GM23338 (cell line): ENCODE measurements at regions not wholly inside any gene's neighbourhood (a gene's known extent, or its start where the extent isn't known, plus 50 kb on each side); places are given as distances from the start of the nearest gene placed in this dataset.
A peak's percentile ranks its signal among the peaks of the same experiment; 100 is the strongest.

ENCODE experiments used
- CREB1 ChIP-seq: fragments of 250-450 bp; sonication (Bioruptor Pico); IDR thresholded peaks from 2 replicates; pipeline ENCODE4 v1.5.0; 2020; ENCODE audit warnings: low read depth, mild to moderate bottlenecking, moderate library complexity
- EZH2 ChIP-seq: fragments of 200-600 bp; sonication (generic); IDR thresholded peaks from one replicate; pipeline ENCODE4 v1.8.0; 2017; ENCODE audit warnings: antibody characterized with exemption, mild to moderate bottlenecking, low read depth; ENCODE audit not compliant: unreplicated experiment
- EZH2phosphoT487 ChIP-seq: fragments of 200-600 bp; sonication (generic); IDR thresholded peaks from one replicate; pipeline ENCODE4 v1.8.1; 2018; ENCODE audit warnings: antibody characterized with exemption; ENCODE audit not compliant: unreplicated experiment
- JUNB ChIP-seq: IDR thresholded peaks from one replicate; pipeline ENCODE4 v1.6.1; 2016; ENCODE audit warnings: antibody characterized with exemption; ENCODE audit not compliant: unreplicated experiment
- NANOG ChIP-seq: IDR thresholded peaks from 2 replicates; pipeline ENCODE4 v1.6.1; 2016; ENCODE audit warnings: antibody characterized with exemption, borderline replicate concordance
- POLR2AphosphoS5 ChIP-seq: IDR thresholded peaks from 2 replicates; pipeline ENCODE4 v1.6.1; 2016; ENCODE audit warnings: antibody characterized with exemption, low read depth
- STAT1 ChIP-seq: IDR thresholded peaks from one replicate; pipeline ENCODE4 v1.6.1; 2016; ENCODE audit warnings: antibody characterized with exemption; ENCODE audit not compliant: unreplicated experiment
- ZNF114 ChIP-seq: fragments of 250-450 bp; sonication (Bioruptor Pico); IDR thresholded peaks from 2 replicates; pipeline ENCODE4 v1.5.0; 2020; ENCODE audit warnings: mild to moderate bottlenecking, moderate library complexity
- ZNF331 ChIP-seq: fragments of 250-450 bp; sonication (Bioruptor Pico); IDR thresholded peaks from 2 replicates; pipeline ENCODE4 v1.5.0; 2020; ENCODE audit warnings: low read depth, mild to moderate bottlenecking, moderate library complexity
- TF ChIP-seq, protein P1 (sequence below), 2 experiments: fragments of 200-600 bp in 1 of 2; sonication (generic) in 1 of 2; conservative IDR thresholded peaks; 2 replicates each; pipeline versions ENCODE4 v1.5.1 to v1.6.1; 2016 to 2017; ENCODE audit warnings: antibody characterized with exemption in 2 of 2, low read depth in 2 of 2, mild to moderate bottlenecking in 2 of 2, moderate library complexity in 1 of 2
- TF ChIP-seq, protein P2 (sequence below): IDR thresholded peaks from one replicate; pipeline ENCODE4 v1.6.1; 2018; ENCODE audit warnings: antibody characterized with exemption; ENCODE audit not compliant: unreplicated experiment

- TF ChIP-seq EZH2: no peak
- TF ChIP-seq, protein P1, sequence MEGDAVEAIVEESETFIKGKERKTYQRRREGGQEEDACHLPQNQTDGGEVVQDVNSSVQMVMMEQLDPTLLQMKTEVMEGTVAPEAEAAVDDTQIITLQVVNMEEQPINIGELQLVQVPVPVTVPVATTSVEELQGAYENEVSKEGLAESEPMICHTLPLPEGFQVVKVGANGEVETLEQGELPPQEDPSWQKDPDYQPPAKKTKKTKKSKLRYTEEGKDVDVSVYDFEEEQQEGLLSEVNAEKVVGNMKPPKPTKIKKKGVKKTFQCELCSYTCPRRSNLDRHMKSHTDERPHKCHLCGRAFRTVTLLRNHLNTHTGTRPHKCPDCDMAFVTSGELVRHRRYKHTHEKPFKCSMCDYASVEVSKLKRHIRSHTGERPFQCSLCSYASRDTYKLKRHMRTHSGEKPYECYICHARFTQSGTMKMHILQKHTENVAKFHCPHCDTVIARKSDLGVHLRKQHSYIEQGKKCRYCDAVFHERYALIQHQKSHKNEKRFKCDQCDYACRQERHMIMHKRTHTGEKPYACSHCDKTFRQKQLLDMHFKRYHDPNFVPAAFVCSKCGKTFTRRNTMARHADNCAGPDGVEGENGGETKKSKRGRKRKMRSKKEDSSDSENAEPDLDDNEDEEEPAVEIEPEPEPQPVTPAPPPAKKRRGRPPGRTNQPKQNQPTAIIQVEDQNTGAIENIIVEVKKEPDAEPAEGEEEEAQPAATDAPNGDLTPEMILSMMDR (conservative IDR thresholded peaks at IDR 0.05; ENCODE audit: low read depth in 2 of 2): peak; percentile 14 to 16; a peak in 1 of 4 replicates
- no peak for TF ChIP-seq POLR2AphosphoS5
- TF ChIP-seq EZH2phosphoT487: no peak
- TF ChIP-seq ZNF114 (CRISPR knock-in tag): no peak
- TF ChIP-seq, protein P2, sequence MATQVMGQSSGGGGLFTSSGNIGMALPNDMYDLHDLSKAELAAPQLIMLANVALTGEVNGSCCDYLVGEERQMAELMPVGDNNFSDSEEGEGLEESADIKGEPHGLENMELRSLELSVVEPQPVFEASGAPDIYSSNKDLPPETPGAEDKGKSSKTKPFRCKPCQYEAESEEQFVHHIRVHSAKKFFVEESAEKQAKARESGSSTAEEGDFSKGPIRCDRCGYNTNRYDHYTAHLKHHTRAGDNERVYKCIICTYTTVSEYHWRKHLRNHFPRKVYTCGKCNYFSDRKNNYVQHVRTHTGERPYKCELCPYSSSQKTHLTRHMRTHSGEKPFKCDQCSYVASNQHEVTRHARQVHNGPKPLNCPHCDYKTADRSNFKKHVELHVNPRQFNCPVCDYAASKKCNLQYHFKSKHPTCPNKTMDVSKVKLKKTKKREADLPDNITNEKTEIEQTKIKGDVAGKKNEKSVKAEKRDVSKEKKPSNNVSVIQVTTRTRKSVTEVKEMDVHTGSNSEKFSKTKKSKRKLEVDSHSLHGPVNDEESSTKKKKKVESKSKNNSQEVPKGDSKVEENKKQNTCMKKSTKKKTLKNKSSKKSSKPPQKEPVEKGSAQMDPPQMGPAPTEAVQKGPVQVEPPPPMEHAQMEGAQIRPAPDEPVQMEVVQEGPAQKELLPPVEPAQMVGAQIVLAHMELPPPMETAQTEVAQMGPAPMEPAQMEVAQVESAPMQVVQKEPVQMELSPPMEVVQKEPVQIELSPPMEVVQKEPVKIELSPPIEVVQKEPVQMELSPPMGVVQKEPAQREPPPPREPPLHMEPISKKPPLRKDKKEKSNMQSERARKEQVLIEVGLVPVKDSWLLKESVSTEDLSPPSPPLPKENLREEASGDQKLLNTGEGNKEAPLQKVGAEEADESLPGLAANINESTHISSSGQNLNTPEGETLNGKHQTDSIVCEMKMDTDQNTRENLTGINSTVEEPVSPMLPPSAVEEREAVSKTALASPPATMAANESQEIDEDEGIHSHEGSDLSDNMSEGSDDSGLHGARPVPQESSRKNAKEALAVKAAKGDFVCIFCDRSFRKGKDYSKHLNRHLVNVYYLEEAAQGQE: no peak
- TF ChIP-seq JUNB: no peak
- no peak for TF ChIP-seq NANOG
- no peak for TF ChIP-seq CREB1
- TF ChIP-seq STAT1: no peak
- TF ChIP-seq ZNF331 (CRISPR knock-in tag): no peak
Observed at GRCh38 chr6:41426888-41427641, 91.7 kb downstream of the NCR2 start.
